Large intestine (tissue), 3 donors: ENCODE measurements at regions not wholly inside any gene's neighbourhood (a gene's known extent, or its start where the extent isn't known, plus 50 kb on each side); places are given as distances from the start of the nearest gene placed in this dataset.
"Not testable (repeated sequence)": the region's sequence is repeated elsewhere in the genome, so short reads cannot be mapped to it uniquely, and the experiment has no call there.

ENCODE experiments used
- DNase-seq, 2 donors: peaks; one replicate each; pipeline versions ENCODE4 v3.0.0 to v3.0.0-alpha.2; 2013
- H3K27ac ChIP-seq: one replicate; pipeline ENCODE4 v1.5.1; 2013; ENCODE audit warnings: low read length
- H3K27me3 ChIP-seq: 2 replicates; pipeline ENCODE4 v1.6.1; 2013; ENCODE audit warnings: low read length; ENCODE audit not compliant: control insufficient read depth, insufficient read depth
- H3K36me3 ChIP-seq: 2 replicates; pipeline ENCODE4 v1.6.1; 2013; ENCODE audit warnings: low read length; ENCODE audit not compliant: control insufficient read depth, insufficient read depth
- H3K4me1 ChIP-seq: one replicate; pipeline ENCODE4 v1.6.1; 2013; ENCODE audit warnings: low read length; ENCODE audit not compliant: control insufficient read depth, insufficient read depth
- H3K4me3 ChIP-seq: one replicate; pipeline ENCODE4 v1.5.1; 2013; ENCODE audit warnings: low read length
- H3K9me3 ChIP-seq: one replicate; pipeline ENCODE4 v1.6.1; 2013; ENCODE audit warnings: mild to moderate bottlenecking, low read depth, low read length, moderate library complexity; ENCODE audit not compliant: control insufficient read depth
- WGBS: methylation state at CpG from one replicate; pipeline ENCODE4 v1.1.5; 2013; ENCODE audit warnings: low lambda C conversion rate; ENCODE audit not compliant: insufficient coverage; 5-methylcytosine and 5-hydroxymethylcytosine counted together

- Histone ChIP-seq H3K4me3 (no peak overlapping the region), H3K9me3 (no peaks in the 10 kb centered on the region), H3K4me1 (no peaks in the 10 kb centered on the region), H3K27me3 (no peaks in the 10 kb centered on the region), H3K36me3 (no peaks in the 10 kb centered on the region), H3K27ac (no peak overlapping the region)
- no CpG with 5 or more reads among the region's 2 CpGs for WGBS
- DNase-seq, result no peak
Measured at GRCh38 chr17:5915337-5915736, 154.8 kb upstream of the WSCD1 start.

GRCh38 chr17:5919089-5919488 is 151.1 kb upstream of the WSCD1 start:
- WGBS, result 45% methylated on average over 3 of the region's 4 CpGs
- no peak for DNase-seq
- no peak overlapping the region for H3K27ac ChIP-seq
- H3K27me3 ChIP-seq, result no peaks in the 10 kb centered on the region
- H3K9me3 ChIP-seq, result no peaks in the 10 kb centered on the region
- H3K4me1 ChIP-seq, result no peaks in the 10 kb centered on the region
- no peaks in the 10 kb centered on the region for H3K36me3 ChIP-seq
- H3K4me3 ChIP-seq, result no peak overlapping the region

DNA sequence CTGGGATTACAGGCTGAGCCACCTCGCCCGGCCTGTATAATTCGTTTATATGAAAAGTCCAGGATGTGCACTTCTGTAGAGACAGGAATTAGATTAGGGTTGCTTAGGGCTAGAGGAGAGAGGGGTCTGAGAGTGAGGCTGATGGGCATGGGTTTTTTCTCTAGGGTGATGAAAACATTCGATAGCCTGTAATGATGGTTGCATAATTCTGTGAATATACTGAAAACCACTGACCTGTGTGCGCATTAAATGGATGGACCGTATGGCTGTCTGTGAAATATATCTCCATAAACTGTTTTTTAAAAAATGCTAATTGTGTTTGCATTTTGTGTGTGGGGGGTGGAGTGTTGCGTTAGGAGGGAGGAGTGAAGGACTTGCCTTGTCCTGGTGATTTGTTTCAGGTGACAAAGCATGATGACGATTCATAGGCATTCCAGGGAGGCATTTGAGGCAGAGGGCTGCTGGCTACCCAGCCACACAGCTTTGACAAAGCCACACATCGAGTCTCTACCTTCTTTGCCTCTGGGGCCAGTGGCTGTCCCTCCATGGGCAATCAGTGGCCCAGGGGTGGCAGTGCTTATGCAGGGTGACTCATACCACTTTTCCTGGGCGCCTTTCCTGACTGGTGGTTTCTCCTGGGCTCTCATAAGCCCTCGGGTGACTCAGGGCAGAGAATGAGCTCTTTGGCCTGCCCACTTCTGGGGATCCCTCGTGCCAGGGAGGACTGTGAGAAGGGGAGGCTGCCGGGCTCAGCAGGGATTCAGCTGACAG is 148.5 kb upstream of the WSCD1 start:
- H3K9me3 ChIP-seq, result no peaks in the 10 kb centered on the region
- WGBS, result no CpG with 5 or more reads among the region's 13 CpGs
- no peak overlapping the region for H3K27ac ChIP-seq
- H3K36me3 ChIP-seq, result no peaks in the 10 kb centered on the region
- no peaks in the 10 kb centered on the region for H3K4me1 ChIP-seq
- DNase-seq, result no peak
- H3K27me3 ChIP-seq, result no peaks in the 10 kb centered on the region
- H3K4me3 ChIP-seq, result no peak overlapping the region

DNA sequence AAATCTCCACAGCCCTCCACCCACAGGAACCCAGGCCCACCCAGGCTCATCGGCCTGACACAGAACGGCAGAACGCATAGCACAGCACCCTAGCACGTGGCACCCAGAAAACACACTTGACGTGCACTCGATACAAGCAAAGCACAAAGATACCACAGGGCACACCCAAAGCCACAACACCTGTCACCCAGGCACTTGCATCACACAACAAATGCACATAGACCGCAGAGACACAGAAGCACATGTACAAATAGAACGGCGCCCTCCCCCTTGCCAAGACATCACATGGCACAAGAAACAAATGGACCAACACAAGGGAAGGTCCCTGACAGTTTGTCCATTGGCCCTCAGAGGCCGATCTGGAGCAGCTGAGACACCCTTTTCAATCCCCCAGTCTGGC is 147.7 kb upstream of the WSCD1 start:
- Histone ChIP-seq H3K4me3 (no peak overlapping the region), H3K9me3 (no peaks in the 10 kb centered on the region), H3K27ac (no peak overlapping the region), H3K4me1 (no peaks in the 10 kb centered on the region), H3K27me3 (no peaks in the 10 kb centered on the region), H3K36me3 (no peaks in the 10 kb centered on the region)
- DNase-seq, result no peak
- no CpG with 5 or more reads among the region's 10 CpGs for whole genome bisulfite sequencing

DNA sequence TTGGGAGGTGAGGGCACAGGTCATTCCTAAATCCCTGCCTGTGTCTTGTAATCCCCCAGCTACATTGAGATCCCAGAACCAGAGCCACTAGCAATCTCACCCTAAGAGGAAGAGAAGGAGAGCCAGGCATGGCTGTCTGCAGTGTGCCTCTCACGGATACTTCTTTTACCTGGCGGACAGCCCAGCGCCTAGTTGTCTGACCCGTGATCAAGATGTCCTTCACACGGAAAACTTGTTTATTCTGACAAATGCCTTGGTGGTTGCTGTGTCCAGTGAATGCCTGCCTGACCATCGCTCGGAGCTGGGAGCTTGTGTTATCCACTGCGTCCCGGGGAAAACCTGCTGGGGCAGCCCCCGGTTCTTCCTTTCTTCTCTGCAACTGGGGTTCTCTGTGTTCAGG is 140.5 kb upstream of the WSCD1 start:
- H3K27ac ChIP-seq, result no peak overlapping the region
- H3K4me1 ChIP-seq, result no peaks in the 10 kb centered on the region
- no peak for DNase-seq
- no peaks in the 10 kb centered on the region for H3K9me3 ChIP-seq
- WGBS, result no CpG with 5 or more reads among the region's 10 CpGs
- no peaks in the 10 kb centered on the region for H3K27me3 ChIP-seq
- no peak overlapping the region for H3K4me3 ChIP-seq
- H3K36me3 ChIP-seq, result no peaks in the 10 kb centered on the region

- not testable (repeated sequence) for H3K27ac ChIP-seq, H3K4me1 ChIP-seq, H3K36me3 ChIP-seq, H3K27me3 ChIP-seq, DNase-seq, H3K9me3 ChIP-seq, H3K4me3 ChIP-seq
- no CpG with 5 or more reads among the region's 1 CpG for WGBS
Measured at GRCh38 chr17:5930555-5930954, 139.6 kb upstream of the WSCD1 start.

GRCh38 chr17:5931616-5932015 is 138.6 kb upstream of the WSCD1 start:
- no peak overlapping the region for H3K27ac ChIP-seq
- no peaks in the 10 kb centered on the region for H3K9me3 ChIP-seq
- H3K4me3 ChIP-seq, result no peak overlapping the region
- DNase-seq, result peak in 1 of 2 donors; percentile 16
- no CpG with 5 or more reads among the region's 9 CpGs for WGBS
- H3K36me3 ChIP-seq, result no peaks in the 10 kb centered on the region
- no peaks in the 10 kb centered on the region for H3K27me3 ChIP-seq
- no peaks in the 10 kb centered on the region for H3K4me1 ChIP-seq

DNA sequence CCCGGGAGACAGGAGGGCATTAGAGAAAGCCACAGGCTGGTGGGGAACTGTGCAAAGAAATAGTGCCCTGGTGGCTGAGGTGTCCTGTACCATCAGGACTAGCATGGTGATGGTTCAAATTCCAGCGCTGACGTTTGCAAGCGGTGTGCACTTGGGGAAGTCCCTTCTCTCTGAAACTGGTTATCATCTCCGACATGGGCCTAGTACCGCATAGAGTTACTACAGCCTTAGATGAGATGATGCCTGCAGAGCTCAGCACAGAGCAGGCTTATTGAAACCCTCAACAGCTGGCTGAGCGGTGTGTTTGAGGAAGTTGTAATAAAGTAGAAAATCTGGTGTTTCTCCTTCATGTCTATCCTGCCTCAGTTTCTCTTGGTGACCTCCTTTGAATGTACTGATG is 136.7 kb upstream of the WSCD1 start:
- Histone ChIP-seq H3K36me3 (no peaks in the 10 kb centered on the region), H3K27ac (no peak overlapping the region), H3K4me3 (no peak overlapping the region), H3K4me1 (no peaks in the 10 kb centered on the region), H3K27me3 (no peaks in the 10 kb centered on the region), H3K9me3 (no peaks in the 10 kb centered on the region)
- WGBS, result no CpG with 5 or more reads among the region's 7 CpGs
- no peak for DNase-seq

GRCh38 chr17:5941258-5941657 is 128.9 kb upstream of the WSCD1 start:
- no peaks in the 10 kb centered on the region for H3K4me1 ChIP-seq
- no peak for DNase-seq
- no peak overlapping the region for H3K4me3 ChIP-seq
- no CpG with 5 or more reads among the region's 5 CpGs for WGBS
- peaks cover 4% of the 10 kb centered on the region for H3K27me3 ChIP-seq
- no peaks in the 10 kb centered on the region for H3K36me3 ChIP-seq
- no peak overlapping the region for H3K27ac ChIP-seq
- no peaks in the 10 kb centered on the region for H3K9me3 ChIP-seq

- H3K9me3 ChIP-seq, result no peaks in the 10 kb centered on the region
- no peak overlapping the region for H3K27ac ChIP-seq
- peaks cover 4% of the 10 kb centered on the region for H3K27me3 ChIP-seq
- no peaks in the 10 kb centered on the region for H3K4me1 ChIP-seq
- DNase-seq, result no peak
- 67% methylated on average over 2 of the region's 7 CpGs for WGBS
- H3K36me3 ChIP-seq, result no peaks in the 10 kb centered on the region
- H3K4me3 ChIP-seq, result no peak overlapping the region
Measured at GRCh38 chr17:5942687-5943086, 127.5 kb upstream of the WSCD1 start.

DNA sequence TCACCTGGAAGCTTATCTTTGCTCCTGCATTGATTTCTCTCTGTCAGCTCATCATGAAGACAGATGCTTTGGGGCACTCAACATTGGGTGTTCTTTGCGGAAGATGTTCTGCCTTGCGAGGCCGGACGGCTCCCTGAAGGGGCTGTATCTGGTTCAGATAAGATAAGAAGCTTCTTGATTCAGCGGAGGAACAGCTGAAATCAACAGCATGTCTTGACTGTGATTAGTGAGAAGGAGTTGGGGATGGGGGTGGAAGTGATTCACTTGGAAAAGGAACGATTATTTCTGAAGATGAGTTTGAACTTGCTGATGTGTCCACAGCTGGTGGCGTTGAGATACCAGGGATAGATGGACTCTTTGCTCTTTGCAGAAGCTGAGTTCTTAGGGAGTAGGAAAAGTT is 126.9 kb upstream of the WSCD1 start:
- Histone ChIP-seq H3K27me3 (peaks cover 4% of the 10 kb centered on the region), H3K27ac (no peak overlapping the region), H3K9me3 (no peaks in the 10 kb centered on the region), H3K36me3 (no peaks in the 10 kb centered on the region), H3K4me1 (no peaks in the 10 kb centered on the region), H3K4me3 (no peak overlapping the region)
- 37% methylated on average over 2 of the region's 7 CpGs for WGBS
- no peak for DNase-seq
